Prostate gland (tissue), 2 donors: ENCODE measurements at regions not wholly inside any gene's neighbourhood (a gene's known extent, or its start where the extent isn't known, plus 50 kb on each side); places are given as distances from the start of the nearest gene placed in this dataset.

ENCODE experiments used
- CTCF ChIP-seq, 4 experiments: fragments of 200-600 bp in 2 of 4; fragments of 450-650 bp in 2 of 4; sonication (generic) in 2 of 4; IDR thresholded peaks; 1 replicate in 3 of 4; 2 replicates in 1 of 4; pipeline ENCODE4 v1.5.1; 2016 to 2019; ENCODE audit warnings: antibody characterized with exemption in 4 of 4, mild to moderate bottlenecking in 2 of 4, moderate library complexity in 2 of 4
- POLR2A ChIP-seq: fragments of 450-650 bp; IDR thresholded peaks from one replicate; pipeline ENCODE4 v1.6.1; 2016; ENCODE audit warnings: antibody characterized with exemption, mild to moderate bottlenecking

GRCh38 chr12:113533842-113534375 lies 62.2 kb upstream of the LHX5 start:
- TF ChIP-seq CTCF (IDR thresholded peaks at IDR 0.05), result no peak
- no peak for TF ChIP-seq POLR2A
